SW480 (cell line): ENCODE measurements at regions not wholly inside any gene's neighbourhood (a gene's known extent, or its start where the extent isn't known, plus 50 kb on each side); places are given as distances from the start of the nearest gene placed in this dataset.
"Not testable (repeated sequence)": the region's sequence is repeated elsewhere in the genome, so short reads cannot be mapped to it uniquely, and the experiment has no call there.

Source experiments
- DNase-seq: peaks from one replicate; pipeline ENCODE4 v3.0.0-alpha.2; 2016; ENCODE audit warnings: low spot score

DNA sequence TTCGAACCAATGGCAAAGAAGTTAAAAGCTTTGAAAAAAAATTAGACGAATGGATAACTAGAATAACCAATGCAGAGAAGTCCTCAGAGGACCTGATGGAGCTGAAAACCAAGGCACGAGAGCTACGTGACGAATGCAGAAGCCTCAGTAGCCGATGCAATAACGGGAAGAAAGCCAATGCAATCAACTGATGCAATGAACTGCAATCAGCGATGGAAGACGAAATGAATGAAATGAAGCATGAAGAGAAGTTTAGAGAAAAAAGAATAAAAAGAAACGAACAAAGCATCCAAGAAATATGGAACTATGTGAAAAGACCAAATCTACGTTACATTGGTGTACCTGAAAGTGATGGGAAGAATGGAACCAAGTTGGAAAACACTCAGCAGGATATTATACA, 52.6 kb upstream of the MRPS30 start:
- DNase-seq = not testable (repeated sequence)

DNA sequence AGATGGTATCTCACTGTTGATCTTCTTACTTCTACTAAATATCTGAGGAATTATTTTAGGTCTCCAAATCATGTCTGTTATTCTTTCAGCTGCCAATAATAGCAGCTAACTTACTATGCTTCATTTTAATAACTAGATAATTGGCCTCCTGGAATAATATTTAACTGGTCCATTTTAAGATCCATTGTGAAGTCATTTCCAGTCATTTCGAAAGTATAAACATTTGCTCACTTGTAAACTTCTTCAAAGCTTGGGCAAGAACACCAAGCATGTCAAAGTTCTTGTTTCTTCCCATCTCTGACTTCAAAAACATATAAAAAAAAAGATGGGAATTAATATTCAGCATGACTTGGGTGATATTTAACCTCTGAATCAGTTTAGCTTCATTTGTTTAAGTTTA, 61.4 kb upstream of the MRPS30 start:
- no peak for DNase-seq

- DNase-seq = no peak
Measured at GRCh38 chr5:44740660-44741059, 68.1 kb upstream of the MRPS30 start.

GRCh38 chr5:44729536-44729935, 79.2 kb upstream of the MRPS30 start:
- no peak for DNase-seq

DNA sequence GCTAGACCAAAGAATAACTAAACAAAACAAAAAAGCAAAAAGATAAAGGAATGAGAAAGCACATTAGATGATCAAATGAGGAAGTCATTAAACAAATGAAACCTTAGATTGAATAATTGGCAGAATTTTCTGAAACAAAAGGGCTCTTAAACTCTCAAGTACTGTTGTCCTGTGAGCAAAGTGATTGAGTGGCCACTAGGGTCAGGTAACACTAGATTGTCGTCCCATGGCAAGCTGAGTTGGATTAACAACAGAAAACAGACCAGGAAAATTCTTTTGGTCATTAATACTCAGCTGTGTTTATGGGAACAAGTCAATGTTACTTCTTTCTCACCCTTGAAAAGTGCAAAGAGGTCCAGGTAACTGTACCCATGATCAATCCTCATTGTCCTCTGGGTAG, 81.6 kb upstream of the MRPS30 start:
- no peak for DNase-seq

GRCh38 chr5:44719856-44720255, 88.9 kb upstream of the MRPS30 start:
- no peak for DNase-seq

- DNase-seq = peak; percentile 78
Measured at GRCh38 chr5:44714871-44715561, 93.7 kb upstream of the MRPS30 start.

DNA sequence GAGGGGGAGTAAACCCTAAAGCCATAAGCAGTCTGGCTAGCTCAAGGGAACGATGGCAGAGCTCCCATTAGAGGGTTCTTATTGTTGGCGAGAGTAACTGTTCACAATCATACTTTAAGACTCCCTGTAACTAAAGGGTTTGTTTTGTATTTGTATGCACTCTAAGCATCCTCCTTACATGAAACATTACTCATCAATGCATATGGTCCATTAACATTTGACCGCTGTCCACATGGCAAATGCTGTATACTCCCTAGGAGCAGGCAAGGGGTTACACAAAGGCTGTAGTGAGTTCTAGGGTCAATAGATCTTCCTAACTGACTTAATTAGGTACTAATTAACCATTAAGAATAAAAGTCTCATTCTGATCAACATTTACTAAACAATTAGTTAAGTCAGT, 95.3 kb upstream of the MRPS30 start:
- DNase-seq = no peak

DNA sequence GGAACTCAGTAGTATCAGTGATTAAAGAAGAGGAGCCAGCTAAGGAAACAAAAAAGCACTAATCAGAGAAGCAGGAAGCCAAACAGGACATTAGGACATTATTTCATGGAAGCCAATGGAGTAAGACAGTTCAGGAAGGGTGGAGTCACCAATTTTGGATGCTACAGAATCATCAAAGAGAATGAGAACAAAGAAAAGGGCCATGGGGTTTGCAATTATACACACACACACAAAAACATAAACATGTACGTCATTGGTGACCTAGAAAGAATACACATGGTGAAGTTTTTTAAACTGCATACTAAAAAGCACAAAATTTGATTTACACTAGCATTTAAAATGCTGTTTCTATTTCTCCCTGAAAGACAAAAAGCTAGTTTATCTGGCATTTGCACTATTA, 96.8 kb upstream of the MRPS30 start:
- DNase-seq = no peak

DNA sequence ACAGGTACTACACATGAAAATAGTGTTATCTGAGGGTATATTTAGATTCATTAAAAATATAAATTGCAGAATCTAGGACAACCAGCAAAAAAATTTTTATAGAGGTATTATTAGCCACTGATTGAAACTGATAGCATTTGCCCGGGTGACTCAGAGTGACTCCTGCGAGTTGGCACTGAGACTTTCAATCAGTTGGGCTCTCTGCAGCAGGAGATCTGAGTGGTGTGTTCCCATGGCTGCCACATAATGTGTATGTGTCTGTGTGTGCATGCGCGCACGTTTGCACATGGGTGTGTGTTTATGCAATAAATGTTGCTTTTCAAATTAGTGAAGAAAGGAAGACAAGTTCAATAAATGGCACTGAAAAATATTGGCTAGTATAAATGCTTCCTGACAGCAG, 100.1 kb upstream of the MRPS30 start:
- no peak for DNase-seq

DNA sequence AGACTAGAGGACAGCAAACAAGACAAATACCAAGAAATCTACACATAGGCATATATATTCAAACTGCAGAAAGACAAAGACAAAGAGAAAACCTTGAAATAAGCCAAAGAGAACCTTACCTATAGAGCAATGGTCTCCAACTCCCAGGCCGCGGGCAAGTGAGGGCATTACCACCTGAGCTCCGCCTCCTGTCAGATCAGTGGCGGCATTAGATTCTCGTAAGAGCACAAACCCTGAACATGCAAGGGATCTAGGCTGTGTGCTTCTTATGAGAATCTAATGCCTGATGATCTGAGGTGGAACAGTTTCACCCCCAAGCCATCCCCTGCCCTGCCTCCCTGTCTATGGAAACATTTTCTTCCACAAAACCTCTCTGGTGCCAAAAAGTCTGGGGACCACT, 101.0 kb upstream of the MRPS30 start:
- DNase-seq = no peak

DNA sequence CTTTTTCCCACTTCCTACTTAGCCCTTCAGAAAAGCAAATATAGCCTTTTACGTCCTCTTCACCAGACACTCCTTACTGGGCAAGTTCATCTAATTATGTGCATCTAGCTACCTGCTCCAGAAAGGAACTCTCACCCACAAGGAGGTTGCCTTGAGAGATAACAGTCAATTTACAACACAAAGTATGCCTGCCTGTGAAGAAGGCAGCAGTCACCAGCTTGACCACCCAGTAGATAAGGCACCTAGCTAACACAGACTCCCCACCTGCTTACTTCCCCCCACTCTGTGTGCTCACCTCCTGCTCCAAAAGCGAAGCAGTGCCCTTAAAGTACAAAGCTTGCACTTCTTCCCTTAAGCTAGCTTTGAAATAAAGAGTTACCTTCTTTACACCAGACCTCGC, 111.7 kb upstream of the MRPS30 start:
- DNase-seq = no peak

- DNase-seq = no peak
Measured at GRCh38 chr5:44695259-44695658, 113.5 kb upstream of the MRPS30 start.

DNA sequence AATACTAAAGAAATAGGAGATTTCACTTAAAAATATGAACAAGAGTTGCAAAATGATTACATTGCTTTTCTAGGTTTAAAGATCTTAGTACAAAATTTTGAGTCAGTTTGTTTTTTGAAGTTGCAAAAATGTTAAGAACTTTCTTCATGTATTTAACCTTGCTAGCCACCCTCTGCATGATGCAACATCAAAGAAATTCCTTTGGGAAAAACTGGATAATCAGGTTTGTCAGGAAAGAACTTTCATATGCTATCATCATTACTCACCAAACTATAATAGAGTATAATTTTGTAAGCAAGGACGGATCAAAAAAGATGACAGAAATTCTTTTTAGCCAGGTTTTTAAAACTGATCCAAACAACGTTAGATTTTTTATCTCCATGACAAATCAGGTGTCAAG, 116.9 kb upstream of the MRPS30 start:
- DNase-seq = no peak

DNA sequence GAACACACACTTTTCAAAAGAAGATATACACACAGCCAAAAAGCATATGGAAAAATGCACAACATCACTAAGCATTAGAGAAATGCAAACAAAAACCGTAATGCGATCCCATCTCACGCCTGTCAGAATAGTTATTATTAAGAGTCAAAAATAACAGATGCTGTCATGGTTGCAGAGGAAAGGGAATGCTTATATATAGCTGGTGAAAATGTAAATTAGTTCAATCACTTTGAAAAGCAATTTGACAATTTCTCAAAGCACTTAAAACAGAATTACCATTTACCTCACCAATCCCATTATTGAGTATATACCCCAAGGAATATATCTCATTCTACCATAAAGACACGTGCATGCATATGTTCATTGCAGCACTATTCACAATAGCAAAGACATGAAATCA, 126.8 kb upstream of the MRPS30 start:
- no peak for DNase-seq

DNA sequence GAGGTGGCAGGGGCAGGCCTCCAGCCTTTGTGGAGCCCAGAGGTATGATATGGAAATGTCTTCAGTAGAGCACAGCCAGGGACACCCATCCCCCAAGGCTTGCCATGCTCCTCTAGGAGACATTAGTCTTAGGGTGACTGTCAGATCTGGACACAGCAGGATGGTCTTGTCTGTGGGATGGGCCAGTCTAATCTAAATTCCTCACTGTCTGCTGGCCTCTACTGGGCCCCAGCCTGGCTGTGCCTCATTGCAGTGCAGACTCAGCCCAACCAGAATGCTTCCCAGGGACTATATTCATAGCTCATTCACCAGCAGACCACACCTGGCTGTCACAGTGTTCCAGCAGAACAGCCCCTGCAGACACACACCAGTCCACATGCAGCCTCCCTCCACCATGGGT, 129.5 kb upstream of the MRPS30 start:
- no peak for DNase-seq

- no peak for DNase-seq
Measured at GRCh38 chr5:44675296-44675695, 133.5 kb upstream of the MRPS30 start.

DNA sequence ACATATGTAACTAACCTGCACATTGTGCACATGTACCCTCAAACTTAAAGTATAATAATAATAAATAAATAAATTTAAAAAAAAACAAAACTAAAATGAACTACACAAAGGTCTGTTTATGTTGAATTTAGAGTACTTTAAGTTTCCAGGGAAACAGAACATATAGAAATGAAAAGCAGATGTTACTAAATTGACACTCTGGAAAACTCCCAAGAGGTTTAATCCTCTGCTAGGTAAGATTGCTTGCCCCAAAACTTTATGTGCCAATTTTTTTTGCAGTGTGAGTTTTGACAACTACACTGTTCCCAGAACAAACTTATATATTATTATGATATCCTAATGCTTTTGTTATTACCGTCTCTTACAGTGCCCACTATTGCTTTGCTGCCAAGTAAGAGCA, 134.3 kb upstream of the MRPS30 start:
- DNase-seq = no peak

DNA sequence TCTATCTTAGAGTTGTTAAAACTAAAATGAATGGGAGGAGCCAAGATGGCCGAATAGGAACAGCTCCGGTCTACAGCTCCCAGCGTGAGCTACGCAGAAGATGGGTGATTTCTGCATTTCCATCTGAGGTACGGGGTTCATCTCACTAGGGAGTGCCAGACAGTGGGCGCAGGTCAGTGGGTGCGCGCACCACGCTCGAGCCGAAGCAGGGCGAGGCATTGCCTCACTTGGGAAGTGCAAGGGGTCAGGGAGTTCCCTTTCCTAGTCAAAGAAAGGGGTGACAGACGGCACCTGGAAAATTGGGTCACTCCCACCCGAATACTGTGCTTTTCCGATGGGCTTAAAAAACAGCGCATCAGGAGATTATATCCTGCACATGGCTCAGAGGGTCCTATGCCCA, 140.3 kb upstream of the MRPS30 start:
- not testable (repeated sequence) for DNase-seq

- no peak for DNase-seq
Measured at GRCh38 chr5:44665101-44665701, 143.5 kb upstream of the MRPS30 start.

DNA sequence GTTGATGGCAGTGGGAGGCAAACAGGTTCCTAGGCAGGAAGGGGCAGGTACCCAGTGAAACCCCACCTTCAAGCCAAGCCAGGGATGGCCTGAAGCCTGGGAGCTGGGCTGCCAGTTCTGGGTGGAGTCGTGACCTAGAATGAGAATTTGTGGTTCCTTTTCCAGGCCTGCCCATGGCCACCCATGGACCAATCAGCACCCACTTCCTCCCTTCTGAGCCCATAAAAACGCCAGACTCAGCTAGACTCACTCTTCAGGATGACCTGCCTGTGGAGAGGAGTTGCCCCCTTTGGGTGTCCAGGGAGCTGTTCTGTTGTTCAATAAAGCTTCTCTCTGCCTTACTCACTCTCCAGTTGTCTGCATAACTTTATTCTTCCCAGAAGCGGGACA, 144.0 kb upstream of the MRPS30 start:
- no peak for DNase-seq

- DNase-seq = no peak
Measured at GRCh38 chr5:44663991-44664710, 144.6 kb upstream of the MRPS30 start.

GRCh38 chr5:44661851-44662250, 146.9 kb upstream of the MRPS30 start:
- DNase-seq = no peak

DNA sequence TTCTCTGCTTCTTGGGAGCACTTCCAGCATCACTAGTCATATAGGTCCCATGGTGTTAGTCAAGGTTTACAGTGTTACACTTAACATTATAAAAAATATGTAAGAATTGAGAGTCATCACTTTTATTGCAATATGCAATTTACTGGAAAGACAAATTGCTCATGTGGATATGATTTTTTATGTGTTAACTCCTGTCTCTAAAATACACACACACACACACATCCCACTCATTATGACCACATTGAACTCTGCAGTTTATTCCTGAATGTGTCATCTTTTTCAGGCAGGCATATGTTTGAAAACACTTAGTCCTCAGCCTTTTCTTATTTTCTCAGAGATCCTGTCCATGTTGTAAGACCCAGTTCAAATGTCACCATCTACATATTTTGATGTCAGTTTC, 148.5 kb upstream of the MRPS30 start:
- no peak for DNase-seq
